CD4-positive, alpha-beta T cell (primary cell): ENCODE measurements at regions not wholly inside any gene's neighbourhood (a gene's known extent, or its start where the extent isn't known, plus 50 kb on each side); places are given as distances from the start of the nearest gene placed in this dataset.

Experiments used
- ATAC-seq: fragments of 200-7000 bp; cut with Tn5 transposase; one replicate; pipeline ENCODE4 v1.10.0; 2022; ENCODE audit warnings: mild to moderate bottlenecking; ENCODE audit not compliant: poor library complexity
- CTCF ChIA-PET: fragments of 350-600 bp; sonication (Branson Sonifier 250); formaldehyde crosslinking; loops from one replicate; lab custom pipeline; 2021; ENCODE audit warnings: antibody characterized with exemption, inconsistent platforms; lab: Charles Lee
- POLR2A ChIA-PET: fragments of 350-600 bp; sonication (Branson Sonifier 250); formaldehyde crosslinking; loops from one replicate; lab custom pipeline; 2021; ENCODE audit warnings: antibody characterized with exemption, inconsistent platforms; lab: Charles Lee
- DNase-seq, 14 experiments: peaks; one replicate each; pipeline ENCODE4 v3.0.0-alpha.2; 2013 to 2020; ENCODE audit warnings: mixed read lengths in 2 of 14
- H3K27ac ChIP-seq, 2 donors: one replicate each; pipeline versions ENCODE4 v1.5.1 to v1.7.0; 2013; ENCODE audit warnings: low read length in 2 of 2, low read depth in 1 of 2, mild to moderate bottlenecking in 1 of 2
- H3K27me3 ChIP-seq, 2 experiments: 1 replicate in 1 of 2; 2 replicates in 1 of 2; pipeline versions ENCODE4 v1.6.1 to v1.7.0; 2013; ENCODE audit warnings: low read length in 2 of 2, control low read depth in 1 of 2, mild to moderate bottlenecking in 1 of 2, moderate library complexity in 1 of 2; ENCODE audit not compliant: insufficient read depth in 2 of 2, control insufficient read depth in 1 of 2
- H3K36me3 ChIP-seq: one replicate; pipeline ENCODE4 v1.6.1; 2013; ENCODE audit warnings: low read length, control low read depth; ENCODE audit not compliant: insufficient read depth
- H3K4me1 ChIP-seq: one replicate; pipeline ENCODE4 v1.6.1; 2013; ENCODE audit warnings: low read length, control low read depth; ENCODE audit not compliant: insufficient read depth
- H3K4me3 ChIP-seq: one replicate; pipeline ENCODE4 v1.5.1; 2013; ENCODE audit warnings: mild to moderate bottlenecking, low read length, moderate library complexity
- H3K9me3 ChIP-seq, 2 experiments: 1 replicate in 1 of 2; 2 replicates in 1 of 2; pipeline versions ENCODE4 v1.6.1 to v1.7.0; 2013; ENCODE audit warnings: low read length in 2 of 2, mild to moderate bottlenecking in 2 of 2, control low read depth in 1 of 2, moderate library complexity in 1 of 2; ENCODE audit not compliant: control insufficient read depth in 1 of 2, insufficient read depth in 1 of 2
- H3K27ac Mint-ChIP-seq: one replicate; pipeline ENCODE4 v1.8.0; 2020; ENCODE audit warnings: mixed read lengths
- H3K27me3 Mint-ChIP-seq: one replicate; pipeline ENCODE4 v1.8.0; 2021; ENCODE audit warnings: mixed read lengths
- H3K36me3 Mint-ChIP-seq: one replicate; pipeline ENCODE4 v1.8.0; 2021; ENCODE audit warnings: low read depth, mixed read lengths
- H3K4me1 Mint-ChIP-seq: one replicate; pipeline ENCODE4 v1.8.0; 2021; ENCODE audit warnings: low read depth, mixed read lengths
- H3K4me3 Mint-ChIP-seq: one replicate; pipeline ENCODE4 v1.8.0; 2020; ENCODE audit warnings: mild to moderate bottlenecking, mixed read lengths
- H3K9me3 Mint-ChIP-seq: one replicate; pipeline ENCODE4 v1.8.0; 2020; ENCODE audit warnings: mixed read lengths
- intact Hi-C, 2 experiments: fragments of 100-400 bp; cut with DNase I in 1 of 2; cut with micrococcal nuclease in 1 of 2; formaldehyde crosslinking; loops; one replicate each; pipeline versions ENCODE4 v1.15.1 to v1.9.0; 2023 to 2025; cut with DNase I, micrococcal nuclease
- TF ChIP-seq, protein P1 (sequence below): fragments of 200-600 bp; IDR thresholded peaks from one replicate; pipeline ENCODE4 v1.8.0; 2022; ENCODE audit warnings: antibody characterized with exemption, mild to moderate bottlenecking

DNA sequence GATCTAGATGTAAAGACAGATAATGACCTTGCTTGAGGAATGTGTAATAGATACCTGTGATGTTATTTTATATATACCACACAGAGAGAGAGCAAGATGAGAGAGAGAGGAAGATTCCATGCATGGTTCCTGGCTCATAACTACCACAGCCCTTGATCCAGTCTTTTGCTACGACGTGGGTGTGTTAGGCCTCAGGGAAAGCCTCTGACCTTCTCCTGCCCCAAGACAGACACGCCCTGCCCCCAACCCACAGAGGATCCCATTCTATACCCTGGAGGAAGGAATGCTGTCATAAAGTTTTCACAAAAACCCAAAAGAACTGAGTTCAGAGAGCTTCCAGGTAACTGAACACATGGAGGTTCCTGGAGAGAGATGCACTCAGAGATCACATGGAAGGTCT is 193.1 kb downstream of the ZEB2 start:
- peaks cover 7% of the 10 kb centered on the region for H3K36me3 Mint-ChIP-seq
- no peak for DNase-seq
- Histone ChIP-seq H3K27me3 (no peaks in the 10 kb centered on the region), H3K36me3 (no peaks in the 10 kb centered on the region), H3K27ac (no peak overlapping the region), H3K9me3 (no peaks in the 10 kb centered on the region), H3K4me3 (no peak overlapping the region), H3K4me1 (peaks cover 9% of the 10 kb centered on the region)
- no peaks in the 10 kb centered on the region for H3K9me3 Mint-ChIP-seq
- H3K4me3 Mint-ChIP-seq = no peak overlapping the region
- no peak overlapping the region for H3K27ac Mint-ChIP-seq
- intact Hi-C loops = no loop called here
- peaks cover 37% of the 10 kb centered on the region for H3K4me1 Mint-ChIP-seq
- no peaks in the 10 kb centered on the region for H3K27me3 Mint-ChIP-seq
- ATAC-seq = no peak
- TF ChIP-seq, protein P1, sequence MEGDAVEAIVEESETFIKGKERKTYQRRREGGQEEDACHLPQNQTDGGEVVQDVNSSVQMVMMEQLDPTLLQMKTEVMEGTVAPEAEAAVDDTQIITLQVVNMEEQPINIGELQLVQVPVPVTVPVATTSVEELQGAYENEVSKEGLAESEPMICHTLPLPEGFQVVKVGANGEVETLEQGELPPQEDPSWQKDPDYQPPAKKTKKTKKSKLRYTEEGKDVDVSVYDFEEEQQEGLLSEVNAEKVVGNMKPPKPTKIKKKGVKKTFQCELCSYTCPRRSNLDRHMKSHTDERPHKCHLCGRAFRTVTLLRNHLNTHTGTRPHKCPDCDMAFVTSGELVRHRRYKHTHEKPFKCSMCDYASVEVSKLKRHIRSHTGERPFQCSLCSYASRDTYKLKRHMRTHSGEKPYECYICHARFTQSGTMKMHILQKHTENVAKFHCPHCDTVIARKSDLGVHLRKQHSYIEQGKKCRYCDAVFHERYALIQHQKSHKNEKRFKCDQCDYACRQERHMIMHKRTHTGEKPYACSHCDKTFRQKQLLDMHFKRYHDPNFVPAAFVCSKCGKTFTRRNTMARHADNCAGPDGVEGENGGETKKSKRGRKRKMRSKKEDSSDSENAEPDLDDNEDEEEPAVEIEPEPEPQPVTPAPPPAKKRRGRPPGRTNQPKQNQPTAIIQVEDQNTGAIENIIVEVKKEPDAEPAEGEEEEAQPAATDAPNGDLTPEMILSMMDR = no peak
- POLR2A ChIA-PET = no interaction called here
- CTCF ChIA-PET = no interaction called here

DNA sequence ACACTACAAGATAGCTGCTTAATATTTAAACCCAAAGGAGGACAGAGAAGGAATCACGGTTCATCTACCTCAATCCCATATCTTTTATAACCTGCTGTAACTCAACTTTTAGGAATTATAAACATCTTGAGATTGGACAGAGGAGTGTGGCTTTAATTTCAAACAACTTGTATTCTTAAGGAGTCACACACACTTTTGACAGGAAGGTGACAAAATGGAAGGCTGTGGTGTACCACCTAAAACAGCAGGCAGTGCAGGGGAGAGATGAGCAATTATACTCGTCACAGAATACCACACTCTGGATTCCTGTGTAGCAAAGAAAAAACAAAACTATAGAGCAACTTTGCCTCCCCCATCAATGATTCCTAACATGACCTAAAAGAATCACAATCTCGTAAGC is 194.8 kb downstream of the ZEB2 start:
- peak in 5 of 14 experiments; percentile 21 to 84 (median 64) for DNase-seq

DNA sequence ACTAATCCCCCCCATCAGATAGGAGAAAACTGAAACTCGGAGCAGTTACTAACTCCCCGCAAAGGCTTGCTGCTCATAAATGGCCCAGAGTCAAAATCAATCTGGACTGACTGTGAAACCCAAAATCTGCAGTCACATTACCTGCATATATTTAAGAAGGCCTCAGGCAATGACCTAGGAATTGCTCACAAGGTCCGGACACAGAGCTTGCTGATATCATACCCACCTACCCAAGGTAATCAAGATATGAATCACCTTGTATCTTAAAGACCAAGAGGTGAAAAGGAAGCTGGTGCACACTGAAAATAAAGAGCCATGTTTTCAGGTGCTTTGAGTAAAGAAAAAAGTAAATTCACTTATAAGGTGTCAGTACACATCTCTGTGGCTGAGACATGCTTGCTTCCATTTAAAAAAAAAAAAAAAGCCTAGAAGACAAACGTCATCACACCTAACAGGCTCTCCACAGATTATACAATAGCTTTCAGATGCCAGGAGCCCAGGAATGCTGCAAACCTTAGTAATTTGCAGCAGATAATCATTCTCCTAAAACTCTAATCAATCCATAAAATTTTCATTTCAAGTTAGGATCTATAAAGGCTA is 195.4 kb downstream of the ZEB2 start:
- DNase-seq (peak in 3 of 14 experiments; percentile 9 to 27 (median 25)), ATAC-seq (peak; percentile 27)
- Histone ChIP-seq H3K27ac (no peak overlapping the region), H3K36me3 (no peaks in the 10 kb centered on the region), H3K4me3 (no peak overlapping the region), H3K27me3 (no peaks in the 10 kb centered on the region), H3K9me3 (no peaks in the 10 kb centered on the region), H3K4me1 (peaks cover 13% of the 10 kb centered on the region)
- intact Hi-C loops = no loop called here
- Mint-ChIP-seq H3K9me3 (no peaks in the 10 kb centered on the region), H3K27me3 (no peaks in the 10 kb centered on the region), H3K27ac (peak overlapping the region; percentile 75), H3K4me3 (peak overlapping the region; percentile 22), H3K36me3 (no peaks in the 10 kb centered on the region), H3K4me1 (peaks cover 36% of the 10 kb centered on the region)
- TF ChIP-seq, protein P1 = no peak
- ChIA-PET POLR2A (interaction anchor here (0.7 to 0.9 kb wide), 2 partner anchors 21 to 141 kb away, joined by 3 to 4 read pairs; no protein-coding TSS in a partner anchor), CTCF (no interaction called here)

More for the DNA sequence above, 194.8 kb downstream of the ZEB2 start:
- Mint-ChIP-seq H3K27me3 (no peaks in the 10 kb centered on the region), H3K9me3 (no peaks in the 10 kb centered on the region), H3K36me3 (no peaks in the 10 kb centered on the region), H3K4me3 (peak overlapping the region; percentile 22), H3K27ac (peak overlapping the region; percentile 75), H3K4me1 (peaks cover 35% of the 10 kb centered on the region)
- Histone ChIP-seq H3K4me3 (no peak overlapping the region), H3K9me3 (no peaks in the 10 kb centered on the region), H3K27me3 (no peaks in the 10 kb centered on the region), H3K36me3 (no peaks in the 10 kb centered on the region), H3K4me1 (peaks cover 12% of the 10 kb centered on the region), H3K27ac (no peak overlapping the region)
- intact Hi-C loops = no loop called here
- POLR2A ChIA-PET = interaction anchor here (0.9 kb wide), 1 partner anchor 141 kb away, joined by 4 read pairs; no protein-coding TSS in a partner anchor
- peak; percentile 74 for ATAC-seq
- TF ChIP-seq, protein P1 = no peak
- CTCF ChIA-PET = no interaction called here
